Thyroid gland (tissue), 4 donors: ENCODE measurements at regions not wholly inside any gene's neighbourhood (a gene's known extent, or its start where the extent isn't known, plus 50 kb on each side); places are given as distances from the start of the nearest gene placed in this dataset.

Experiments used
- DNase-seq, 2 donors: peaks; one replicate each; pipeline ENCODE4 v3.0.0-alpha.2; 2019
- H3K27ac ChIP-seq, 3 donors: fragments of 200-600 bp; sonication (generic); 1 replicate in 2 of 3; 2 replicates in 1 of 3; pipeline ENCODE4 v1.5.1; 2016 to 2019; ENCODE audit warnings: mild to moderate bottlenecking in 1 of 3, moderate library complexity in 1 of 3
- H3K27me3 ChIP-seq: fragments of 200-600 bp; sonication (generic); one replicate; pipeline ENCODE4 v1.5.1; 2019
- H3K36me3 ChIP-seq, 2 donors: fragments of 200-600 bp; sonication (generic); one replicate each; pipeline ENCODE4 v1.5.1; 2016 to 2019
- H3K4me1 ChIP-seq, 2 donors: fragments of 200-600 bp; sonication (generic); one replicate each; pipeline ENCODE4 v1.5.1; 2017 to 2019
- H3K4me3 ChIP-seq, 3 donors: fragments of 200-600 bp; sonication (generic); replicated peaks in 1 of 3; 1 replicate in 2 of 3; 2 replicates in 1 of 3; pipeline ENCODE4 v1.5.1; 2016; ENCODE audit warnings: mild to moderate bottlenecking in 1 of 3
- H3K9me3 ChIP-seq: fragments of 200-600 bp; sonication (generic); one replicate; pipeline ENCODE4 v1.5.1; 2017
- POLR2A ChIP-seq, 2 donors: fragments of 450-650 bp; IDR thresholded peaks; one replicate each; pipeline ENCODE4 v1.6.1; 2017; ENCODE audit warnings: antibody characterized with exemption in 2 of 2, mild to moderate bottlenecking in 2 of 2, moderate library complexity in 1 of 2
- WGBS, 2 donors: methylation state at CpG; one replicate each; pipeline ENCODE4 v1.1.5; 2017; 5-methylcytosine and 5-hydroxymethylcytosine counted together
- intact Hi-C: fragments of 100-400 bp; cut with DNase I; formaldehyde crosslinking; loops from one replicate; pipeline ENCODE4 v1.15.1; 2023
- TF ChIP-seq, protein P1 (sequence below), 6 experiments: fragments of 200-600 bp in 3 of 6; fragments of 450-650 bp in 3 of 6; sonication (generic) in 3 of 6; IDR thresholded peaks; one replicate each; pipeline ENCODE4 v1.5.1; 2016 to 2019; ENCODE audit warnings: antibody characterized with exemption in 6 of 6, mild to moderate bottlenecking in 2 of 6, inconsistent platforms in 1 of 6, moderate library complexity in 1 of 6

GRCh38 chr15:81897057-81897677 is 148.7 kb downstream of the MEX3B start:
- no peaks in the 10 kb centered on the region for H3K27me3 ChIP-seq
- H3K9me3 ChIP-seq: no peaks in the 10 kb centered on the region
- intact Hi-C loops: no loop called here
- WGBS, 2 donors: 85% methylated on average over 6 of the region's 6 CpGs
- no peak for DNase-seq
- H3K36me3 ChIP-seq: no peaks in the 10 kb centered on the region
- H3K4me3 ChIP-seq: no peak overlapping the region
- H3K27ac ChIP-seq: no peak overlapping the region
- TF ChIP-seq POLR2A (IDR thresholded peaks at IDR 0.05): no peak
- TF ChIP-seq, protein P1, sequence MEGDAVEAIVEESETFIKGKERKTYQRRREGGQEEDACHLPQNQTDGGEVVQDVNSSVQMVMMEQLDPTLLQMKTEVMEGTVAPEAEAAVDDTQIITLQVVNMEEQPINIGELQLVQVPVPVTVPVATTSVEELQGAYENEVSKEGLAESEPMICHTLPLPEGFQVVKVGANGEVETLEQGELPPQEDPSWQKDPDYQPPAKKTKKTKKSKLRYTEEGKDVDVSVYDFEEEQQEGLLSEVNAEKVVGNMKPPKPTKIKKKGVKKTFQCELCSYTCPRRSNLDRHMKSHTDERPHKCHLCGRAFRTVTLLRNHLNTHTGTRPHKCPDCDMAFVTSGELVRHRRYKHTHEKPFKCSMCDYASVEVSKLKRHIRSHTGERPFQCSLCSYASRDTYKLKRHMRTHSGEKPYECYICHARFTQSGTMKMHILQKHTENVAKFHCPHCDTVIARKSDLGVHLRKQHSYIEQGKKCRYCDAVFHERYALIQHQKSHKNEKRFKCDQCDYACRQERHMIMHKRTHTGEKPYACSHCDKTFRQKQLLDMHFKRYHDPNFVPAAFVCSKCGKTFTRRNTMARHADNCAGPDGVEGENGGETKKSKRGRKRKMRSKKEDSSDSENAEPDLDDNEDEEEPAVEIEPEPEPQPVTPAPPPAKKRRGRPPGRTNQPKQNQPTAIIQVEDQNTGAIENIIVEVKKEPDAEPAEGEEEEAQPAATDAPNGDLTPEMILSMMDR (IDR thresholded peaks at IDR 0.05): no peak
- no peaks in the 10 kb centered on the region for H3K4me1 ChIP-seq

DNA sequence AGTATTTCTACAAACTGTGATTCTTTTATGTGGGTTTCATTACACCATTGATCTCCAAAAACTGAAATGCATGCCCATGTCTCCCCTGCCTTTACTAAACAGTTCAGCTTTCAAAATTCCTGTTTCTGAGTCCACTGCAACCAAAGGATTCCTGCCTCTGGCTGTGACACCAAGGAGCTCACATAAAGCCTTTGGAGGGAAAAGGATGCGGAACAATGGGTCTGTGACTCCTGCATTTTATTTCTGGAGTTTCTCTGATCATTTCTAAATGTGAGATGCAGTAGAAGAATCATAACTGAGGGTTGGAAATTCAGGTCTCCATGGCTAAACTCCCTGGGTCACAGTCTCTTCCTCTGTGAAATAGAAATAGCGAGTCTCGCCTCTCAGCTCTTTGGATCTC is 149.5 kb downstream of the MEX3B start:
- intact Hi-C loops: no loop called here
- Histone ChIP-seq H3K4me1 (no peaks in the 10 kb centered on the region), H3K9me3 (no peaks in the 10 kb centered on the region), H3K27me3 (no peaks in the 10 kb centered on the region), H3K36me3 (no peaks in the 10 kb centered on the region), H3K4me3 (no peak overlapping the region), H3K27ac (no peak overlapping the region)
- 93 to 100% methylated on average over 3 of the region's 3 CpGs for WGBS, 2 donors
- DNase-seq: no peak
- TF ChIP-seq POLR2A (IDR thresholded peaks at IDR 0.05): no peak
- TF ChIP-seq, protein P1 (IDR thresholded peaks at IDR 0.05): no peak

DNA sequence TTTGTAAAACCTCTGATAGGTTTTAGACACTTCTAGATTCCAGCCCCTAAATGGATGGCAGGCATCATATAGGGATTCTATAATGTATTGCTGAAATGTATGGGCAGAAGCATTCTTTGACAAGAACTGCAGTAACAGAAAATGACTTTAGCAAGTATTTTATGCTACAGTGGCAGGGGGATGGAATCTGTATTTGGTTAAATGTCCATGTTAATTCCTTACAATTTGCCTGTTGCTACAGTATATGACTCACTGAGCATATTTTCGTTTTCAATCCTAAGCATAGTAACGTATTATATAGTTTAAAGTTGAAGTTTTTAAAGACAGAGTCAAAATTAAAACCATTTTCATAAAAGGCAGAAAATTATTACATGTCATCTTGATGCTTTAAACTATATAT is 150.1 kb downstream of the MEX3B start:
- Histone ChIP-seq H3K4me3 (no peak overlapping the region), H3K27ac (no peak overlapping the region), H3K4me1 (no peaks in the 10 kb centered on the region), H3K9me3 (no peaks in the 10 kb centered on the region), H3K36me3 (no peaks in the 10 kb centered on the region), H3K27me3 (no peaks in the 10 kb centered on the region)
- intact Hi-C loops: no loop called here
- 84 to 88% methylated on average over 2 of the region's 2 CpGs for WGBS, 2 donors
- no peak for DNase-seq
- no peak for TF ChIP-seq POLR2A (IDR thresholded peaks at IDR 0.05)
- TF ChIP-seq, protein P1 (IDR thresholded peaks at IDR 0.05): no peak

DNA sequence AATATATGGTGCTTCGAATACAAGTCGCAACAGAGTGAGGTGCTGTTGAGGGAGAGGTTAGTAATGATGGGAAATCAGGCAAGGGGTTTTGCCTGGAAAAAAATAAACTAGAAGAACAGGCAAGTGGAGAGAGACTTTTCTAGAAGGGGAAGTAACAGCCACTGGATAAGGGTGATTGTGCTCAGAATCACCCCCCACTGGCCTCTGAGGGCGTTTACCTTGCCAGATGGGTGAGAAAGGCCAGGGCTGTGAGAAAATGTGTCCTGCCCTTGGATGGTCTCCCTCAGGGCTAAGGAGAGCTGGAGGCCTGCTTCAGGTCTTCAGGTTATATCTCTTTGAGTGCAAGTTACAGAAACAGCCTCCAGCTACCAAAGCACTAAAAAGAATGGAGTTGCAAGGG is 151.8 kb downstream of the MEX3B start:
- no peaks in the 10 kb centered on the region for H3K9me3 ChIP-seq
- WGBS, 2 donors: 93 to 94% methylated on average over 3 of the region's 3 CpGs
- H3K27ac ChIP-seq: no peak overlapping the region
- no peak for DNase-seq
- TF ChIP-seq POLR2A (IDR thresholded peaks at IDR 0.05): no peak
- TF ChIP-seq, protein P1 (IDR thresholded peaks at IDR 0.05): no peak
- no peaks in the 10 kb centered on the region for H3K36me3 ChIP-seq
- intact Hi-C loops: no loop called here
- H3K27me3 ChIP-seq: no peaks in the 10 kb centered on the region
- no peaks in the 10 kb centered on the region for H3K4me1 ChIP-seq
- no peak overlapping the region for H3K4me3 ChIP-seq

GRCh38 chr15:81893182-81893835 is 152.5 kb downstream of the MEX3B start:
- Histone ChIP-seq H3K27me3 (no peaks in the 10 kb centered on the region), H3K27ac (no peak overlapping the region), H3K4me3 (no peak overlapping the region), H3K9me3 (no peaks in the 10 kb centered on the region), H3K36me3 (no peaks in the 10 kb centered on the region), H3K4me1 (no peaks in the 10 kb centered on the region)
- no peak for DNase-seq
- TF ChIP-seq POLR2A (IDR thresholded peaks at IDR 0.05): no peak
- TF ChIP-seq, protein P1 (IDR thresholded peaks at IDR 0.05): no peak
- 64 to 76% methylated on average over 4 of the region's 4 CpGs for WGBS, 2 donors
- intact Hi-C loops: no loop called here
